Pons (tissue), 1 donor: ENCODE measurements at regions not wholly inside any gene's neighbourhood (a gene's known extent, or its start where the extent isn't known, plus 50 kb on each side); places are given as distances from the start of the nearest gene placed in this dataset.

Source experiments
- DNase-seq: peaks from one replicate; pipeline ENCODE4 v3.0.0-alpha.2; 2016; ENCODE audit warnings: low spot score

DNA sequence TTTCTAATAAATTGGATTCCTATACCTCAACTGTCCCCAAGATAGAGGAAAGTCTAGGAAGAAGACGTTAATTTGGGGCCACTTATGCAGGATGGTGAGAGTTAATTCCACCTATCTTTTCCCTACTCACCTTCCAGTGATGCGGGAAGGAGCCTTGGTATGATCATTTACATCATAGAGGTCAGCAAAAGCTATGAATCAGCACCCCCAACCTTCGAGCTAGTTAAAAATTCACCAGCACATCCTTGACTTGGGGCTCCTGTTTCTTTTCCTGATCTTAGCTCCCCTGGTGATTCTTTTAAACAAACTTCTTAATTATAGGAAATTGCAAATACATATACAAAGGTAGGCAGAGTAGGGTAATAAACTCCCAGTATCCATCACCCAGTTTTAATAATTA is 366.6 kb downstream of the SOX2 start:
- no peak for DNase-seq

DNA sequence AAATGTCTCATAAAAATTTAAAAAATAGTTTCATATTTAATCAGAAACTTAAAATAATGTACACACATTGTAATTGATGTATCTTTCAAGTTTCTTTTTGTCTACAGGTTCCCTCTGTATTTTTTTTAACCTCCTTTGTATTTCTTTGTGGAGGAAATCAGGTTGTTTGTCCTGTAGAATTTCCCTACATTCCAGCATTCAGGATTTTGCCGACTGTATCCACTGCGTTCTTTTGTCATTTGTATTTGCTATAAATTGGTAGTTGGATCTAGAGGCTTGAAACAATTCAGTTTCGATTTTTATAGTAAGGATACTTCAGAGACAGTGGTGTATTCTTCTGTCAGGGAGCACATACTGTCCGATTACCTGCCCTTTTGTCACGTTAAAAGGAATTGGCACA is 367.2 kb downstream of the SOX2 start:
- DNase-seq = no peak

- DNase-seq = no peak
These were observed 369.4 kb downstream of the SOX2 start for GRCh38 chr3:182081096-182081495.

GRCh38 chr3:182083112-182083511 is 371.4 kb downstream of the SOX2 start:
- no peak for DNase-seq

DNA sequence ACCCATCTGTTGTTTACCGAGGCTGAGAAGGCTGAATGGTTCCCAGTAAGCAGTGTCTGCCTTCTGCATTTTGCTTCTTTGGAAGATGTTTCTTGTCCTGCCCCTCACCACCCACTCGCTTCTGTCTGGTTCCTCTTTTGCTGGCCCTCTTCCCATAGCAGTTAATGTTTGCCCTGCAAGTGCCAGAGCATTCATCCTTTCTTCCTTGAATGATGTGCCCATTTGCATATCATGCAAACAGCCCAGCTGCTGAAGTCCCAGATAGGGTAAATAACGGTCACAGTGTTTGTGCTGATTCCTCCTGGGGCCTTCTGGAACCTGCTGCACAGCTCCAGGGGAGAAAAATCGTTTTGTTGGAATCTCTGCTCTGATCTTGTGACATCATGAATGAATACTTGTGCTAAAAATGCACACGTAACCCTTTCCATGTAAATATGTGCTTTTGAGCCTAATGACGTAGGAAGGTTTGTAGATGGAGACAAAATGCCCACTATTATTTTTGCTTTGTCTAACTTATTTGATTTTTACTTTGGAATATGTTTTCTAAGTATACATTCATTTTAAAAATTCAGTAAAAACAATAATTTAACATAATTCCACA is 381.0 kb downstream of the SOX2 start:
- DNase-seq = peak; percentile 93

GRCh38 chr3:182094321-182094720 is 382.6 kb downstream of the SOX2 start:
- no peak for DNase-seq

- DNase-seq = no peak
These were observed 393.2 kb downstream of the SOX2 start for GRCh38 chr3:182104881-182105280.

GRCh38 chr3:182105875-182106274 is 394.1 kb downstream of the SOX2 start:
- DNase-seq = no peak

GRCh38 chr3:182108371-182108770 is 396.6 kb downstream of the SOX2 start:
- peak; percentile 76 for DNase-seq

- DNase-seq = no peak
These were observed 400.2 kb downstream of the SOX2 start for GRCh38 chr3:182111967-182112366.

GRCh38 chr3:182115328-182116015 is 403.7 kb downstream of the SOX2 start:
- DNase-seq = no peak

DNA sequence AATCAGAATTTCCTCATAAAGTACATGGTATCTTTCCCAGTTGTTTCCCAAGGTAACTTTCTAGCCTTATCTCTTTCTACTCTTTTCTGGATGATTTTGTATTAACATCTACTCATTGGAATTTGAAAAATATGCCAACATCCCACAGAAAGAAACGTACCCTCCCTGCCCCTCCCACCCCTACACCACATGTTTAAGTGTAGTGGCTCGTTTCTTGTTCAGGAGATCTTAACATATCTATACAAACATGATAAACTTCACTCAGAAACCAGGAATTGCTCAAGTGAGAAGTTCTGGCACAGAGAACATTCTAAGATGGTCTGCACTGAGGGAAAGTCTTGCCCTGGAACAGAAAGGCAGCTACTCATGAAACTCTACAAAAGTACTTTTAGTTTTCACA is 404.7 kb downstream of the SOX2 start:
- no peak for DNase-seq

DNA sequence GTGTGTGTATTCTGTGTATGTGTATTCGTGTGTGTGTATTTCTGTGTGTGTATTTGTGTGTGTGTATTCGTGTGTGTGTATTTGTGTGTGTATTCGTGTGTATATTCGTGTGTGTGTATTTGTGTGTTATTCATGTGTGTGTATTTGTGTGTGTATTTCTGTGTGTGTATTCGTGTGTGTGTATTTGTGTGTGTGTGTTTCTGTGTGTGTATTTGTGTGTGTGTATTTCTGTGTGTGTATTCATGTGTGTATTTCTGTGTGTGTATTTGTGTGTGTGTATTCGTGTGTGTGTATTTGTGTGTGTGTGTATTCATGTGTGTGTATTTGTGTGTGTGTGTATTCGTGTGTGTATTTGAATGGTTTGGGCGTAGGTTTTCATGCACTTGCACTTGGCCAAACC is 405.4 kb downstream of the SOX2 start:
- DNase-seq = no peak

- DNase-seq = no peak
These were observed 405.9 kb downstream of the SOX2 start for GRCh38 chr3:182117583-182117982.

DNA sequence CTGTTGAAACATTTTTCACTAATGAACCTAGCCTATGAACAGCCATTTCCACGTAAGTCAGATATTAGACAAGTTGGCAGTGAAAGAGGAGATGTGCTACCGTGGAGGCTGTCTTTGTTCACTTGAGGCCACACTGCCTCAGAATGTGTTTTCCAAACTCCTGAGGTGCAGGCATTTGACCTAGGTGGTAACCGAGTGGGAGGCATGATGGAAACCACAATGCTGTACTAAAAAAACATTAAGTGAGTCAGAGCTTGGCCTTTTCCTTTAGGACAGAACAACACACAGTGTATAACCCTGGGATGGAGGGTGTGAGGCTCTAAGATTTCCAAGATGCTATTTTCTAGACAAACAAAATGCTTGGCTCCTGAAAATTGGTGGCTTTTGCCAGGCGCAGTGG is 406.3 kb downstream of the SOX2 start:
- no peak for DNase-seq

GRCh38 chr3:182121401-182121800 is 409.7 kb downstream of the SOX2 start:
- peak; percentile 48 for DNase-seq

DNA sequence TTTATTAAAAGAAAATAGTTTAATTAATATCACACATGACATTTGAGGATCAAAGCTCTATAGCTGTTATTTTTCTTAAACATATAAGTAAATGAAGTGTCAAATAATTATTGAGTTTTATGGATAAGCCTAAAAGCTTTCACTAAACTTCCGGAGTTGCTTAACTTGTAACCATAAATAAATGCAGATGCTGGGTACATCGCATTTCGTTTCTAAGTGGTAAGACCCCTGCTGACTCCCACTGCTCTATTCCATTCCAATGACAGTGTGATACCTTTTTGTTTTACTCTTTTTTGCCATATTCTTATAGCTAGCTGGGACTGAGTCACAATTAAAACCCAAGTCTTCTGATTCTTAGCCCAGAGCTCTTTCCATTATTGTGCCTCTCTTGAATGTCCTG is 411.1 kb downstream of the SOX2 start:
- no peak for DNase-seq

- DNase-seq = no peak
These were observed 412.5 kb downstream of the SOX2 start for GRCh38 chr3:182124187-182124586.

DNA sequence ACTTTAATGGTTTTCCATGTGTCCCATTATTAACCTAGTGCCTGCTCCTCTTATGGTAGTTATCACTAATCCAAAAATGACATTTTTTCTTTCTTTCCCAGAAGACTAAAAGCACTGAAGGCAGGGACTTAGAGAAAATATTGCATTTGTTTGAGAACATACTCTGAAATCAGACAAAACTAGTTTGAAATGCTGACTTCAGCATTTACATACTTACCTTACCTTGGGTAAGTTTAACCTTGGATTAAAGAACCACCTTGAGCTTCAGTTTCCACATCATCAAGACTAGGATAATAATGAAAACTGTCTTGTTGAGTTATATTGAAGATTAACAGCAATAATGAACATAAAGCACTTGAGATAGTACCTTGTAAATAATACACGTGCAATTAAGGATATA is 413.0 kb downstream of the SOX2 start:
- no peak for DNase-seq

DNA sequence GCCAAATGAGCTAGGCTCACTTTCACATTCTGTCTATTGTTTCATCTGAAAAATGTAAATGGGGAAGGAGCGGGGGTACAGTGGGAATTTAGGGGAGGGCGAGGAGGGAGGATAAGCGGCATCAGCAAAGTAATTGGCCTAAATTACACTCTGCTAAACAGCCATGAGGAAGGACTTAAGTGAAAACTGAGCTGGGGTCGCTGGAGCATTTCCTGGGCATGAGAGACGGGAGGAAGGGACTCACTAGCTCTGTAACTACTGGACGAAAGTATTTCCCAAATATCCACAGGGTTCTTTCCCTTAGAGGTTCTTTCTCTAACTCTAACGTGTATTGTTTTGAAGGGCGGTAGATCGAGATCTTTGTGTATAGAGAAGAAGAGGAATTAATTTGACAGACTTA is 418.0 kb downstream of the SOX2 start:
- DNase-seq = no peak

GRCh38 chr3:182133752-182134151 is 422.0 kb downstream of the SOX2 start:
- no peak for DNase-seq

DNA sequence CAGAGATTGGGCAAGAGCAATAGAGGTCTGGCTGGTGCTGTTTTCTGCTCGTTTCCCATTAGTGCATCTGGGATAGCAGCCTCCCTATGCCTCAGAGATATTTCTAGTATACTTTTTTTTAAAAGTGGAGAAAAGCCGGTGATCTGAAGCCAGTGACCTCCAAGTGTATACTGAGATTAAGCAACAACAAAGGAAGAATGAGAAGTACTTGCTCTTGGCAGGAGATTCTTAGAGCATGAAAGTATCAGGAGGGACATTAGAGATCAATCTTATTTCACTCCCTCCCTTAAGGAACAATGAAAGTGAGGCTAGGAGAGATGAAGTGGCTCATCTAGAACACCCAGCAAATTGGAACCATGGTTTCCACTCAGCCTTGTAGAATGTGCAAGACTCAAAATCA is 423.3 kb downstream of the SOX2 start:
- no peak for DNase-seq

- DNase-seq = peak; percentile 20
These were observed 424.5 kb downstream of the SOX2 start for GRCh38 chr3:182136008-182136910.
